Muscle of leg (tissue), 3 donors: ENCODE measurements at regions not wholly inside any gene's neighbourhood (a gene's known extent, or its start where the extent isn't known, plus 50 kb on each side); places are given as distances from the start of the nearest gene placed in this dataset.

Experiments
- DNase-seq: peaks from one replicate; pipeline ENCODE4 v3.0.0; 2013
- H3K27ac ChIP-seq: one replicate; pipeline ENCODE4 v1.5.1; 2013; ENCODE audit warnings: mild to moderate bottlenecking, low read length, control low read depth
- H3K27me3 ChIP-seq: one replicate; pipeline ENCODE4 v1.6.1; 2013; ENCODE audit warnings: low read length; ENCODE audit not compliant: control insufficient read depth, insufficient read depth
- H3K36me3 ChIP-seq: one replicate; pipeline ENCODE4 v1.6.1; 2013; ENCODE audit warnings: low read length; ENCODE audit not compliant: control insufficient read depth, insufficient read depth
- H3K4me1 ChIP-seq: one replicate; pipeline ENCODE4 v1.6.1; 2013; ENCODE audit warnings: low read length; ENCODE audit not compliant: control insufficient read depth, insufficient read depth
- H3K4me3 ChIP-seq: one replicate; pipeline ENCODE4 v1.5.1; 2013; ENCODE audit warnings: low read length, control low read depth
- H3K9me3 ChIP-seq: replicated peaks from 2 replicates; pipeline ENCODE4 v1.6.1; 2013; ENCODE audit warnings: low read depth, low read length; ENCODE audit not compliant: control insufficient read depth
- WGBS: methylation state at CpG from one replicate; pipeline ENCODE4 v1.1.5; 2013; ENCODE audit warnings: missing lambda C conversion rate; ENCODE audit not compliant: insufficient coverage; 5-methylcytosine and 5-hydroxymethylcytosine counted together

DNA sequence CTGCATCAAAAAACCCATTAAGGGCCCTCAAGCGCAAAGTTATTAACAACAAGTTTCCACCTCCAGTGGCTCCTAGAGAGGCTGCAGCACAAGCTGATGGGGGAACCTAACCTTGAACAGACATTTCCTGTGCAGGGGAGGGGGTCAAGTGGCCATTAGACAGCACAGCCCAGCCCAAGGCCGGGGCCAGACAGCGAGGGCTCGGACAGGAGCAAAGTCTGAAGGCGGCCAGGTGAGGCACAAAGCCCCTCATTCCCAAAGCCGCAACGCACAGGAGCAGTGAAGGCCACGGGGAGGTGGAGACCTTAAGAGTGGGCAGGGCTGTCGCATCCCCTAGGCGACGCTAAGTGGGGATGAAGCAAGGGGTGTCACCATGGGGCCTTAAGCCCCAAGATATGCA is 73.2 kb upstream of the ZNF746 start:
- WGBS: 96% methylated on average over 10 of the region's 11 CpGs
- H3K4me3 ChIP-seq: no peak overlapping the region
- H3K9me3 ChIP-seq: peaks cover 23% of the 10 kb centered on the region
- no peak overlapping the region for H3K27ac ChIP-seq
- no peak for DNase-seq
- peaks cover 18% of the 10 kb centered on the region for H3K36me3 ChIP-seq
- no peaks in the 10 kb centered on the region for H3K4me1 ChIP-seq
- no peaks in the 10 kb centered on the region for H3K27me3 ChIP-seq

DNA sequence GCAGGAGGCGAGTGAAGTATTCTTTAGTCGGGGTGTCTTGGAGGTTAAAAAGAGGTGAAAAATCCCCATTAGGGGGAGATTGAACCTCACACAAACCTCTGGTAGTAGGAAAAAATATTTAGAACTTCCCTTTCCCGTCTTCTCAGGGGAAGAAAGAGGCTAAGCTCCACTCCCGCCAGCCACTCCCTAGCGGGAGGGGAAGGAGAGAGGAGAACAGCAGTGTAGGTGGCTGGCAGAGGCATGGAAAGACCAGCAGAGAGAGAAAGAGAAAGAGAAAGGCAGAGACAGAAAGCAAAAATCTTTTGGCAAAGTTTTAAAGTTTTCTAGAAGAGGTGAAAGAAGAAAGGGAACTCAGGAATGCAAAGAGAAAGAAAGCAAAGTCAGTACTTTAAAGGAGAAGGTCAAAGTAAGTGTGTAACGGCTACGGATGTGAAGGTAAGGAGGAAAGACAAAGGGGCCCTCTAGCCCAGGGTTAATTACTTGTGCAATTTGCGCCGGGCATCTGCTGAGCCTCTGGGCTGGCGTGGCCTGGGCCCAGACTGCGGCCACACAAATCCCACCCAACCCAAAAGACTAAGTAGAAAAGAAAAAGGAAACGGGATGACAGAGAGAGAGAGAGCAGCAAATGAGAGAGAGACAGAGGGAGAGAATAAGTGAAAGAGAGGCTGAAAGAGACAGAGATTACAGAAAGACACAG is 72.3 kb upstream of the ZNF746 start:
- Histone ChIP-seq H3K4me1 (no peaks in the 10 kb centered on the region), H3K27ac (no peak overlapping the region), H3K9me3 (peaks cover 23% of the 10 kb centered on the region), H3K27me3 (no peaks in the 10 kb centered on the region), H3K4me3 (no peak overlapping the region), H3K36me3 (peaks cover 18% of the 10 kb centered on the region)
- DNase-seq: no peak
- WGBS: 100% methylated on average over 3 of the region's 12 CpGs

DNA sequence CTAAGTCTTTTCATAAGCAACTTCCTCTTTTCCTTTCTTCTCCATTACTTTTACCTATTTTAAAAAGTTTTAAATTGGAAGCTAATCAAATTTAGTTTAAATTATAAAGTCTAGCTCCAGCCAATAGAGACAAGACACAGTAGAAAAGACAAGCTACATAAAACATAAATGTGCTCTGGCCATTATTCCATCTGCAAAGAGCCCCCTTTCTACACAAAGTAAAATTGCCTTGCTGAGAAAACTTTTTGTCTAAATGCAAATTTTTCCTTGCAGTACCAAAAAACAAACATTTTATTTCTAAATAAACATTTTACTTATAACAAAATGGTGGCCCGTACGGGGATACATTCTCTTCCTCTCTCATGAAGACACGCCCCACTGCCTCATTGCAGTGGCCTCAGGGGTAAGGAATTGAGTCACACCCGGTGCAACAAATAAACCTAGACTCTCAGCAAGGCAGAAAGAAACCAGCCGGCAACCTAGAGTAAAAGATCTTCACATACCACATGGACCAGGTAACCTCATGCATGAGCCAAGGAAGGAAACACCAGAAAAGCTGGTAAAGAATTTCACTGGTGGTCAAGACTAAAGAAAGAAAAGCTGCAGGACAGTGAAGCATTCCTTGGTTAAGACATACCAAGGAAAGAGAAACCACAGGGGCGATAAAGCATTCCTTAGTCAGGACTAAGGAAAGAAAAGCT is 71.6 kb upstream of the ZNF746 start:
- H3K27me3 ChIP-seq: no peaks in the 10 kb centered on the region
- peaks cover 18% of the 10 kb centered on the region for H3K36me3 ChIP-seq
- no peaks in the 10 kb centered on the region for H3K4me1 ChIP-seq
- no peak for DNase-seq
- peaks cover 23% of the 10 kb centered on the region for H3K9me3 ChIP-seq
- no peak overlapping the region for H3K27ac ChIP-seq
- 96% methylated on average over 4 of the region's 6 CpGs for WGBS
- no peak overlapping the region for H3K4me3 ChIP-seq

DNA sequence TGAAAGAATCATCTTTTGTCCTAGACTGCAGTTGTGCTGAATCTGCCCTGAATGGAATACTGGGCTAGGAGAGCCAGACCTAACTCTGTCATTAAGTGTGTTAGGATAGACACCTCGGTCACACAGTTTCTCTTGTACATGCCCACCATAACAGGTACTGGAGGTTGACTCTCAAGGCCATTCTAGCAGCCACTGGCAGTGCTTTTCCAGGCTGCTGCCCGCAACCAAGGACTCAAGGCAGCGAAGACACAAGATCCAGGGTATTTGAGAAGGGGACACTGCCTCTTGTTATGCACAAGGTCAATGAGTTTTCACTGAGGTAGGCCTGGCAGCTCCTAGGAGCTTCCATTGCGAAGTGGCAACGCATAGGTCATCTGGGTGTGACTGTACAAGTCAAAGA is 70.6 kb upstream of the ZNF746 start:
- 88% methylated on average over 2 of the region's 5 CpGs for WGBS

DNA sequence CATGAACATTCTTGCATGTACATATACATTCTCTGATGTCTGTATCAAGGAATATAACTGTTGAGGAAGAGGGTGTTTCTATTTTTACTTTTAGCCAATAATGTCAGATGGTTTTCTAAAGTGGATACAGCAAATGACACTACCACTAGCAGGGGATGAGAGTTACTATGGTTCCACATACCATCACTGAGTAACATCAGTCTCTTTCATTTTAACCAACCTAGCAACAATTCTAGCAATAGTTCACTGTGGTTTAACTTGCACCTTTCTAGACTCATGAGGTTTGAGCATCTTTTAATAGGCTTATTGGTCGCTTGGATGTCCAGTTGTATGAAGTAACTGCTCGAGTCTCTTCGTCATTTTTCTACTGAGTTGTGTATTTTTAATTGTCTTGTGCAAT is 68.5 kb upstream of the ZNF746 start:
- Histone ChIP-seq H3K4me3 (no peak overlapping the region), H3K27me3 (no peaks in the 10 kb centered on the region), H3K27ac (no peak overlapping the region), H3K9me3 (peaks cover 21% of the 10 kb centered on the region), H3K36me3 (peaks cover 18% of the 10 kb centered on the region), H3K4me1 (no peaks in the 10 kb centered on the region)
- WGBS: no CpG with 5 or more reads among the region's 3 CpGs
- no peak for DNase-seq

More for the DNA sequence above, 70.6 kb upstream of the ZNF746 start:
- Histone ChIP-seq H3K27ac (no peak overlapping the region), H3K4me1 (no peaks in the 10 kb centered on the region), H3K4me3 (no peak overlapping the region), H3K9me3 (peaks cover 26% of the 10 kb centered on the region), H3K27me3 (no peaks in the 10 kb centered on the region), H3K36me3 (peaks cover 18% of the 10 kb centered on the region)
- DNase-seq: no peak

DNA sequence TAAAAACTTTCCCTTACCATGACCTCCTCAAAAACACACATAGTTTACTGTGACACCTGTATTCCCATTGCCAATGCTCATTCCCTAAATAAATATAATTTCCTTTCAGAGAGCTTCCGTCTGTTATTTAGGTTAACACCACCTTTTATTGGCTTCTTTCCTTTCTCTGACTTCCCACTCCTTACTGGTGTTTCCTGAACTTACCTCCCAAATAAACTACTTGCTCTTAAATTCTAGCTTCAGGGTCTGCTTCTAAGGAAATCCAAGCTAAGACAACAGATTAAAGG is 67.4 kb upstream of the ZNF746 start:
- WGBS: 83% methylated on average over 1 of the region's 1 CpG
- Histone ChIP-seq H3K27ac (no peak overlapping the region), H3K4me3 (no peak overlapping the region), H3K36me3 (peaks cover 19% of the 10 kb centered on the region), H3K9me3 (peaks cover 14% of the 10 kb centered on the region), H3K27me3 (no peaks in the 10 kb centered on the region), H3K4me1 (no peaks in the 10 kb centered on the region)
- DNase-seq: no peak

DNA sequence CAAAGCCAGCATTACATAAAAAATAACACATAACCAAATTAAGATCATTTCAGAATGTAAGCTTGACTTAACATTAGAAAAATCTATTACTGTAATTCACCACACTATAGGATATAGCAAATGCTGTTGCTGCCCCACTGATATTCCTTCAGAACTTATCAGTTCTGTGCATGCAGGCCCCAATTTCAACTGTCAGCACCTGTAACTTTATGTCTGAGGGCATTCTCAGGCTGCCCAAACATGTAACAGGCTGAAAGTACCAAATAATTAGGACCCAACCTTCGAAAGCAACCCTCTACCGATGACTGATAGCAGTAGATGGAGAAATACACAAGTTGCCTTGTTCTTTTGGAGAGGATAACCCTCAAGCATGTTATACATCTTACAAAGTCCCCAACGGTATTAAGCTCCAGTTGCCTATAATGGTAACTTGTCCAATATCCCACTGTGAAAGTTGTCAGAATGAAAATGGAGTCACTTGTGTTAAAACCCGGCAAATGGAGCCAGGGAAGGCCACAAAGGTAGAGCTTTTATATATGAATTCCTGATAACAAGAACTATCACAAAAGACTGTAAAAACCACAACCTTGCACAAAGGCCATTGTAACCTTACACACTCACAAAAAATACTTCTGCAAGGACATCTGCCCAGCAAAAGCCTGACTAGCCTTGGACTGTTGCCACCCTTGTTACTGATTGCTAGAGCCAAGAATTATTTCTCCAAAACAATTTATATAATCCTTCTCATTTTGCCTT is 66.9 kb upstream of the ZNF746 start:
- H3K27me3 ChIP-seq: no peaks in the 10 kb centered on the region

DNA sequence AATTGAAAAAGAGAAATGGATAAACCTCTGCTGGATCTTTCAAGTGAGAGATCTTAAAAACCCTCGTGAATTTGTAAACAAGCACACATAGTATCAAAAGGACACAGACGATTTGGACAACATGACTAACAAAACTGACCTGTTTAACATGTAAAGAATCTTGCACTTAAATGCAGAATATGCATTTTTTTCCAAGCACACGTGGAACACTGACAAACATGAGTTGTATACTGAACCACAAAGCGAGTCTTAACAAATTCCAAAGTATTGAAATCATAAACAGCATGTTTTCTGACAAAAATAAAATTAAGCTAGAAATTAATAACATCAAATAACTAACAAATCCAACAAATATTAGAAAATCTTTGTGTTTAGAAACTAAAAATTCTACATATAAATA is 65.0 kb upstream of the ZNF746 start:
- Histone ChIP-seq H3K9me3 (peaks cover 3% of the 10 kb centered on the region), H3K36me3 (peaks cover 25% of the 10 kb centered on the region), H3K27me3 (no peaks in the 10 kb centered on the region), H3K4me1 (no peaks in the 10 kb centered on the region), H3K4me3 (no peak overlapping the region), H3K27ac (no peak overlapping the region)
- DNase-seq: no peak
- no CpG with 5 or more reads among the region's 4 CpGs for WGBS

More for the DNA sequence above, 66.9 kb upstream of the ZNF746 start:
- WGBS: no CpG with 5 or more reads among the region's 4 CpGs
- Histone ChIP-seq H3K4me3 (no peak overlapping the region), H3K9me3 (peaks cover 9% of the 10 kb centered on the region), H3K4me1 (no peaks in the 10 kb centered on the region), H3K36me3 (peaks cover 20% of the 10 kb centered on the region), H3K27ac (no peak overlapping the region)
- no peak for DNase-seq

DNA sequence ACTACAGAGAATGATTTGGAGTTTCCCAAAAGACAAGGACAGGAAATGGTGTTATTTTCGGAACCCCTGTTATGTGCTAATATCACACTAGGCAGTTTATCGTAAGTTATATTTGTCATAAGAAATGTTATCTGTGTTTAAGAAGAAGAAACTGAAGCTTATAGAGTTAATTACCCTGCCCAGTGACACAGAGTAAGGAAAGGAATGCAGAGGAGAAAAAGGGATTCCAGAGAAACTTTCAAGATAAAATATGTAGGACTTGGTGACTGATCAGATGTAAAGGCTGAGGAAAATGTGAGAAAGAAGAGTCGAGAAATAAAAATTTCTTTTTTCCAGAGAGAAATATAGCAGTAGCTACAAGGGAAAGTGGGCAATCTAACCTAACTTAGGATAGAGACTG is 63.5 kb upstream of the ZNF746 start:
- Histone ChIP-seq H3K4me1 (no peaks in the 10 kb centered on the region), H3K4me3 (no peak overlapping the region), H3K27ac (no peak overlapping the region), H3K36me3 (peaks cover 27% of the 10 kb centered on the region), H3K9me3 (peaks cover 3% of the 10 kb centered on the region), H3K27me3 (no peaks in the 10 kb centered on the region)
- WGBS: 100% methylated on average over 1 of the region's 3 CpGs
- DNase-seq: no peak

DNA sequence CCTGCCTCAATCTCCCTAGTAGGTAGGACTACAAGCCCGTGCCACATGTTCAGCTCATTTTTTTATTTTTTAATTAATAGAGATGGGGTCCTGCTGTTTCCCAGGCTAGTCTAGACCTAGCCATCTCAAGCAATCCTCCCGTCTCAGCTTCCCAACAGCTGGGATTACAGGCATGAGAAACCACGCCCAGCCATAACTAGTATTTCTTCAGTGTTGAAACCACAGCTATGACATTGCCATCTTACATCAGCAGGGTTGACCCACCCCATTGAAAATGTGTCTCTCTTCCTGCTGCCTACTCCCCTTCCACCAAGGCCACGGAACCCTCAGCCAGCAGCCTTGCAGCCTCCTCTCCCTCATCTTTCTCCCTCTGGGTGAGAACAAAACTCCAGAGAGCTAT is 62.1 kb upstream of the ZNF746 start:
- Histone ChIP-seq H3K27me3 (no peaks in the 10 kb centered on the region), H3K9me3 (peaks cover 3% of the 10 kb centered on the region), H3K36me3 (peaks cover 29% of the 10 kb centered on the region), H3K27ac (no peak overlapping the region), H3K4me3 (no peak overlapping the region), H3K4me1 (no peaks in the 10 kb centered on the region)
- DNase-seq: peak; percentile 7
- 100% methylated on average over 1 of the region's 4 CpGs for WGBS
